WTC11 (cell line): ENCODE measurements at regions not wholly inside any gene's neighbourhood (a gene's known extent, or its start where the extent isn't known, plus 50 kb on each side); places are given as distances from the start of the nearest gene placed in this dataset.

Experiments
- ATAC-seq: fragments of 200-7000 bp; cut with Tn5 transposase; 2 replicates; pipeline ENCODE4 v1.10.0; 2021; ENCODE audit warnings: mild to moderate bottlenecking, moderate library complexity
- CTCF ChIA-PET: fragments of 300-600 bp; sonication (Branson Sonifier 250); formaldehyde crosslinking; loops from one replicate; lab custom pipeline; 2021; ENCODE audit warnings: antibody characterized with exemption; lab: Charles Lee
- POLR2A ChIA-PET: fragments of 350-600 bp; sonication (Branson Sonifier 250); formaldehyde crosslinking; loops from one replicate; lab custom pipeline; 2021; ENCODE audit warnings: antibody characterized with exemption; lab: Charles Lee
- DNase-seq: peaks from one replicate; pipeline ENCODE4 v3.0.0; 2021; ENCODE audit warnings: low spot score
- H3K27ac Mint-ChIP-seq: 2 replicates; pipeline ENCODE4 v1.8.0; 2021; ENCODE audit warnings: mixed read lengths
- H3K27me3 Mint-ChIP-seq: 2 replicates; pipeline ENCODE4 v1.8.0; 2021; ENCODE audit warnings: low read depth, mild to moderate bottlenecking, moderate library complexity, mixed read lengths
- H3K36me3 Mint-ChIP-seq: 2 replicates; pipeline ENCODE4 v1.8.0; 2021; ENCODE audit warnings: mixed read lengths
- H3K4me1 Mint-ChIP-seq: 2 replicates; pipeline ENCODE4 v1.8.0; 2022; ENCODE audit warnings: mixed read lengths
- H3K4me3 Mint-ChIP-seq: 2 replicates; pipeline ENCODE4 v1.8.0; 2021; ENCODE audit warnings: mild to moderate bottlenecking, moderate library complexity, mixed read lengths
- H3K9me3 Mint-ChIP-seq: 2 replicates; pipeline ENCODE4 v1.8.0; 2021; ENCODE audit warnings: mixed read lengths
- AFF4 ChIP-seq: sonication (generic); formaldehyde crosslinking; IDR thresholded peaks from 2 replicates; pipeline ENCODE4 v1.8.1; 2023; ENCODE audit warnings: mild to moderate bottlenecking, missing genetic modification reagents, borderline replicate concordance
- ELF4 ChIP-seq: sonication (generic); formaldehyde crosslinking; IDR thresholded peaks from 2 replicates; pipeline ENCODE4 v1.8.1; 2022; ENCODE audit warnings: low read depth, mild to moderate bottlenecking, moderate library complexity, missing genetic modification reagents
- ESRRA ChIP-seq: sonication (generic); formaldehyde crosslinking; IDR thresholded peaks from 2 replicates; pipeline ENCODE4 v1.8.1; 2022; ENCODE audit warnings: mild to moderate bottlenecking, missing genetic modification reagents, borderline replicate concordance
- FOXP1 ChIP-seq: sonication (generic); formaldehyde crosslinking; IDR thresholded peaks from 2 replicates; pipeline ENCODE4 v1.8.0; 2022; ENCODE audit warnings: missing genetic modification reagents, mild to moderate bottlenecking, moderate library complexity, borderline replicate concordance
- NR3C1 ChIP-seq: sonication (generic); formaldehyde crosslinking; conservative IDR thresholded peaks from 2 replicates; pipeline ENCODE4 v1.8.1; 2023; ENCODE audit warnings: low read depth, mild to moderate bottlenecking, missing genetic modification reagents
- SP1 ChIP-seq: sonication (generic); formaldehyde crosslinking; conservative IDR thresholded peaks from 2 replicates; pipeline ENCODE4 v1.8.1; 2022; ENCODE audit warnings: missing genetic modification reagents
- TCF7 ChIP-seq: sonication (generic); formaldehyde crosslinking; IDR thresholded peaks from 2 replicates; pipeline ENCODE4 v1.8.0; 2022; ENCODE audit warnings: mild to moderate bottlenecking, low read depth, missing genetic modification reagents, moderate library complexity
- TEAD4 ChIP-seq: sonication (generic); formaldehyde crosslinking; IDR thresholded peaks from 2 replicates; pipeline ENCODE4 v1.8.0; 2022; ENCODE audit warnings: mild to moderate bottlenecking, missing genetic modification reagents
- ZBTB21 ChIP-seq: sonication (generic); formaldehyde crosslinking; IDR thresholded peaks from 2 replicates; pipeline ENCODE4 v1.8.1; 2023; ENCODE audit warnings: mild to moderate bottlenecking, missing genetic modification reagents, borderline replicate concordance
- ZBTB43 ChIP-seq: sonication (generic); formaldehyde crosslinking; IDR thresholded peaks from 2 replicates; pipeline ENCODE4 v1.8.1; 2023; ENCODE audit warnings: mild to moderate bottlenecking, missing genetic modification reagents
- ZNF232 ChIP-seq: sonication (generic); formaldehyde crosslinking; IDR thresholded peaks from 2 replicates; pipeline ENCODE4 v1.8.0; 2022; ENCODE audit warnings: mild to moderate bottlenecking, missing genetic modification reagents
- TF ChIP-seq, protein P1 (sequence below): sonication (generic); formaldehyde crosslinking; IDR thresholded peaks from 2 replicates; pipeline ENCODE4 v1.8.1; 2022; ENCODE audit warnings: low read depth, missing genetic modification reagents, borderline replicate concordance
- TF ChIP-seq, protein P2 (sequence below): sonication (generic); formaldehyde crosslinking; IDR thresholded peaks from 2 replicates; pipeline ENCODE4 v1.8.1; 2022; ENCODE audit warnings: missing genetic modification reagents, borderline replicate concordance
- TF ChIP-seq, protein P3 (sequence below): sonication (generic); formaldehyde crosslinking; conservative IDR thresholded peaks from 2 replicates; pipeline ENCODE4 v1.8.1; 2023; ENCODE audit warnings: mild to moderate bottlenecking, low read depth, missing genetic modification reagents, moderate library complexity
- TF ChIP-seq, protein P4 (sequence below): sonication (generic); formaldehyde crosslinking; IDR thresholded peaks from 2 replicates; pipeline ENCODE4 v1.8.1; 2022; ENCODE audit warnings: mild to moderate bottlenecking, moderate library complexity, missing genetic modification reagents
- TF ChIP-seq, protein P5 (sequence below): fragments of 250-450 bp; sonication (Bioruptor Pico); IDR thresholded peaks from 2 replicates; pipeline ENCODE4 v2.1.2; 2022; ENCODE audit warnings: mild to moderate bottlenecking, moderate library complexity

DNA sequence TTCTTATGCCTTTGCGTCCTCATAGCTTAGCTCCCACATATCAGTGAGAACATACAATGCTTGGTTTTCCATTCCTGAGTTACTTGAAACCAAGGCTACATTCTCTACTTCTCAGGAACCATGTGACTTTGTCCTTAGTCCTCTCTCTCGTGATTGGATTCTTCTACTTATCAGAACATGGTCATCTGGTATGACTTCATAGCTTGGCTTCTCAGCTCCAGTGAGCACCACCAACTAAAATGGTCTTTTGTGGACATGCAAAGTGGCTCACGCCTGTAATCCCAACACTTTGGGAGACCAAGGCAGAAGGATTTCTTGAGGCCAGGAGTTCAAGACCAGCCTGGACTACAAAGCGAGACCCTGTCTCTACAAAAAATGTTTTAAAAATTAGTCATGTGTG, 81.2 kb upstream of the NIPBL start (continued):
- no peak for TF ChIP-seq NR3C1 (CRISPR knock-in tag)

GRCh38 chr5:36796155-36796554, 80.4 kb upstream of the NIPBL start:
- H3K9me3 Mint-ChIP-seq: no peaks in the 10 kb centered on the region
- no peak overlapping the region for H3K4me3 Mint-ChIP-seq
- H3K4me1 Mint-ChIP-seq: peaks cover 11% of the 10 kb centered on the region
- CTCF ChIA-PET: interaction anchor here (3.4 kb wide), 1 partner anchor 19 kb away, joined by 8 read pairs; no protein-coding TSS in a partner anchor
- DNase-seq (no peak), ATAC-seq (no peak)
- POLR2A ChIA-PET: no interaction called here
- TF ChIP-seq ZBTB21 (CRISPR knock-in tag) (no peak), FOXP1 (CRISPR knock-in tag) (no peak), ELF4 (CRISPR knock-in tag) (no peak)
- TF ChIP-seq, all 79 proteins: peak for 0
- Mint-ChIP-seq H3K36me3 (no peaks in the 10 kb centered on the region), H3K27ac (no peak overlapping the region), H3K27me3 (no peaks in the 10 kb centered on the region; the same call in 1 of the 2 replicates)

DNA sequence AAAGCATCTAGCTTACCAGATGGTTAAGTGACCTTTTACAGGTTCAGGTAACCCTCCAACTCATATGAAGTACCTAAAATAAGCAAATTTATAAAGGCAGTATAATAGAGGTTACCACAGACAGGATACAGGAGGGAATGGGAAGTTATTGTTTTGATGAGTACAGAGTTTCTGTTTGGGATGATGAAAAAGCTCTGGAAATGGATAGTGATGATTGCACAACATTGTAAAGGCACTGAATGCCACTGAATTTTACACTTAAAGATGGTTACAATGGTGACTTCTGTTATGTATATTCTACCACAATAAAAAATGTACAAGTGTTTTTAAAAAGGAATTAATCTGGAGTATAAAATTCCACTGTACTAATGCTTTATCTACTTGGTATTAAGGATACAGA, 75.0 kb upstream of the NIPBL start:
- no peaks in the 10 kb centered on the region for H3K9me3 Mint-ChIP-seq
- ChIA-PET POLR2A (no interaction called here), CTCF (interaction anchor here (1.6 kb wide), 1 partner anchor 57 kb away, joined by 4 read pairs; no protein-coding TSS in a partner anchor)
- peaks cover 7% of the 10 kb centered on the region for H3K4me1 Mint-ChIP-seq
- ATAC-seq: no peak
- no peak overlapping the region for H3K27ac Mint-ChIP-seq
- DNase-seq: no peak
- no peak overlapping the region for H3K4me3 Mint-ChIP-seq
- TF ChIP-seq, protein P1, sequence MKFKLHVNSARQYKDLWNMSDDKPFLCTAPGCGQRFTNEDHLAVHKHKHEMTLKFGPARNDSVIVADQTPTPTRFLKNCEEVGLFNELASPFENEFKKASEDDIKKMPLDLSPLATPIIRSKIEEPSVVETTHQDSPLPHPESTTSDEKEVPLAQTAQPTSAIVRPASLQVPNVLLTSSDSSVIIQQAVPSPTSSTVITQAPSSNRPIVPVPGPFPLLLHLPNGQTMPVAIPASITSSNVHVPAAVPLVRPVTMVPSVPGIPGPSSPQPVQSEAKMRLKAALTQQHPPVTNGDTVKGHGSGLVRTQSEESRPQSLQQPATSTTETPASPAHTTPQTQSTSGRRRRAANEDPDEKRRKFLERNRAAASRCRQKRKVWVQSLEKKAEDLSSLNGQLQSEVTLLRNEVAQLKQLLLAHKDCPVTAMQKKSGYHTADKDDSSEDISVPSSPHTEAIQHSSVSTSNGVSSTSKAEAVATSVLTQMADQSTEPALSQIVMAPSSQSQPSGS: no peak
- TF ChIP-seq, protein P2, sequence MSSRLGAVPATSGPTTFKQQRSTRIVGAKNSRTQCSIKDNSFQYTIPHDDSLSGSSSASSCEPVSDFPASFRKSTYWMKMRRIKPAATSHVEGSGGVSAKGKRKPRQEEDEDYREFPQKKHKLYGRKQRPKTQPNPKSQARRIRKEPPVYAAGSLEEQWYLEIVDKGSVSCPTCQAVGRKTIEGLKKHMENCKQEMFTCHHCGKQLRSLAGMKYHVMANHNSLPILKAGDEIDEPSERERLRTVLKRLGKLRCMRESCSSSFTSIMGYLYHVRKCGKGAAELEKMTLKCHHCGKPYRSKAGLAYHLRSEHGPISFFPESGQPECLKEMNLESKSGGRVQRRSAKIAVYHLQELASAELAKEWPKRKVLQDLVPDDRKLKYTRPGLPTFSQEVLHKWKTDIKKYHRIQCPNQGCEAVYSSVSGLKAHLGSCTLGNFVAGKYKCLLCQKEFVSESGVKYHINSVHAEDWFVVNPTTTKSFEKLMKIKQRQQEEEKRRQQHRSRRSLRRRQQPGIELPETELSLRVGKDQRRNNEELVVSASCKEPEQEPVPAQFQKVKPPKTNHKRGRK (CRISPR knock-in tag): no peak
- TF ChIP-seq, protein P3, sequence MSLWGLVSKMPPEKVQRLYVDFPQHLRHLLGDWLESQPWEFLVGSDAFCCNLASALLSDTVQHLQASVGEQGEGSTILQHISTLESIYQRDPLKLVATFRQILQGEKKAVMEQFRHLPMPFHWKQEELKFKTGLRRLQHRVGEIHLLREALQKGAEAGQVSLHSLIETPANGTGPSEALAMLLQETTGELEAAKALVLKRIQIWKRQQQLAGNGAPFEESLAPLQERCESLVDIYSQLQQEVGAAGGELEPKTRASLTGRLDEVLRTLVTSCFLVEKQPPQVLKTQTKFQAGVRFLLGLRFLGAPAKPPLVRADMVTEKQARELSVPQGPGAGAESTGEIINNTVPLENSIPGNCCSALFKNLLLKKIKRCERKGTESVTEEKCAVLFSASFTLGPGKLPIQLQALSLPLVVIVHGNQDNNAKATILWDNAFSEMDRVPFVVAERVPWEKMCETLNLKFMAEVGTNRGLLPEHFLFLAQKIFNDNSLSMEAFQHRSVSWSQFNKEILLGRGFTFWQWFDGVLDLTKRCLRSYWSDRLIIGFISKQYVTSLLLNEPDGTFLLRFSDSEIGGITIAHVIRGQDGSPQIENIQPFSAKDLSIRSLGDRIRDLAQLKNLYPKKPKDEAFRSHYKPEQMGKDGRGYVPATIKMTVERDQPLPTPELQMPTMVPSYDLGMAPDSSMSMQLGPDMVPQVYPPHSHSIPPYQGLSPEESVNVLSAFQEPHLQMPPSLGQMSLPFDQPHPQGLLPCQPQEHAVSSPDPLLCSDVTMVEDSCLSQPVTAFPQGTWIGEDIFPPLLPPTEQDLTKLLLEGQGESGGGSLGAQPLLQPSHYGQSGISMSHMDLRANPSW (CRISPR knock-in tag): no peak
- TF ChIP-seq TCF7 (CRISPR knock-in tag) (no peak), SP1 (no peak)
- TF ChIP-seq, protein P4, sequence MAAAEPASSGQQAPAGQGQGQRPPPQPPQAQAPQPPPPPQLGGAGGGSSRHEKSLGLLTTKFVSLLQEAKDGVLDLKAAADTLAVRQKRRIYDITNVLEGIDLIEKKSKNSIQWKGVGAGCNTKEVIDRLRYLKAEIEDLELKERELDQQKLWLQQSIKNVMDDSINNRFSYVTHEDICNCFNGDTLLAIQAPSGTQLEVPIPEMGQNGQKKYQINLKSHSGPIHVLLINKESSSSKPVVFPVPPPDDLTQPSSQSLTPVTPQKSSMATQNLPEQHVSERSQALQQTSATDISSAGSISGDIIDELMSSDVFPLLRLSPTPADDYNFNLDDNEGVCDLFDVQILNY (CRISPR knock-in tag): no peak
- no peaks in the 10 kb centered on the region for H3K36me3 Mint-ChIP-seq
- no peaks in the 10 kb centered on the region for H3K27me3 Mint-ChIP-seq

GRCh38 chr5:36802187-36802586, 74.4 kb upstream of the NIPBL start:
- no peaks in the 10 kb centered on the region for H3K36me3 Mint-ChIP-seq
- ChIA-PET POLR2A (no interaction called here), CTCF (interaction anchor here (1.6 kb wide), 1 partner anchor 57 kb away, joined by 4 read pairs; no protein-coding TSS in a partner anchor)
- H3K4me1 Mint-ChIP-seq: peaks cover under 1% of the 10 kb centered on the region
- no peak for DNase-seq
- no peak for ATAC-seq
- no peaks in the 10 kb centered on the region for H3K27me3 Mint-ChIP-seq
- H3K9me3 Mint-ChIP-seq: no peaks in the 10 kb centered on the region
- no peak overlapping the region for H3K27ac Mint-ChIP-seq
- no peak overlapping the region for H3K4me3 Mint-ChIP-seq
- TF ChIP-seq, protein P5, sequence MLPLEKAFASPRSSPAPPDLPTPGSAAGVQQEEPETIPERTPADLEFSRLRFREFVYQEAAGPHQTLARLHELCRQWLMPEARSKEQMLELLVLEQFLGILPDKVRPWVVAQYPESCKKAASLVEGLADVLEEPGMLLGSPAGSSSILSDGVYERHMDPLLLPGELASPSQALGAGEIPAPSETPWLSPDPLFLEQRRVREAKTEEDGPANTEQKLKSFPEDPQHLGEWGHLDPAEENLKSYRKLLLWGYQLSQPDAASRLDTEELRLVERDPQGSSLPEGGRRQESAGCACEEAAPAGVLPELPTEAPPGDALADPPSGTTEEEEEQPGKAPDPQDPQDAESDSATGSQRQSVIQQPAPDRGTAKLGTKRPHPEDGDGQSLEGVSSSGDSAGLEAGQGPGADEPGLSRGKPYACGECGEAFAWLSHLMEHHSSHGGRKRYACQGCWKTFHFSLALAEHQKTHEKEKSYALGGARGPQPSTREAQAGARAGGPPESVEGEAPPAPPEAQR (CRISPR knock-in tag): no peak
- TF ChIP-seq AFF4 (CRISPR knock-in tag) (no peak), TEAD4 (no peak), ESRRA (CRISPR knock-in tag) (no peak), ZNF232 (CRISPR knock-in tag) (no peak), SP1 (no peak), TCF7 (CRISPR knock-in tag) (no peak), ZBTB21 (CRISPR knock-in tag) (no peak), ZBTB43 (no peak)
